CD14-positive monocyte (primary cell): ENCODE measurements at regions not wholly inside any gene's neighbourhood (a gene's known extent, or its start where the extent isn't known, plus 50 kb on each side); places are given as distances from the start of the nearest gene placed in this dataset.
A peak's percentile ranks its signal among the peaks of the same experiment; 100 is the strongest.

Source experiments
- DNase-seq, 3 donors: peaks; one replicate each; pipeline ENCODE4 v3.0.0-alpha.2; 2011 to 2022
- H2AFZ ChIP-seq: 2 replicates; pipeline ENCODE4 v1.6.0; 2012; ENCODE audit warnings: mild to moderate bottlenecking, low read depth, low read length, inconsistent platforms; ENCODE audit not compliant: insufficient read depth, poor library complexity, severe bottlenecking
- H3K27ac ChIP-seq, 2 donors: 1 replicate in 1 of 2; 2 replicates in 1 of 2; pipeline ENCODE4 v1.5.1; 2012 to 2013; ENCODE audit warnings: low read length in 2 of 2, control low read depth in 1 of 2, inconsistent platforms in 1 of 2, low read depth in 1 of 2, mild to moderate bottlenecking in 1 of 2
- H3K27me3 ChIP-seq, 2 donors: one replicate each; pipeline versions ENCODE4 v1.6.0 to v1.6.1; 2011 to 2013; ENCODE audit warnings: low read length in 2 of 2; ENCODE audit not compliant: control insufficient read depth in 2 of 2, insufficient read depth in 2 of 2
- H3K36me3 ChIP-seq, 2 donors: replicated peaks in 1 of 2; 1 replicate in 1 of 2; 2 replicates in 1 of 2; pipeline versions ENCODE4 v1.5.1 to v1.6.1; 2012 to 2013; ENCODE audit warnings: low read length in 2 of 2, control low read depth in 1 of 2, inconsistent platforms in 1 of 2, mild to moderate bottlenecking in 1 of 2; ENCODE audit not compliant: insufficient read depth in 2 of 2, control insufficient read depth in 1 of 2
- H3K4me1 ChIP-seq, 2 donors: 1 replicate in 1 of 2; 2 replicates in 1 of 2; pipeline versions ENCODE4 v1.5.1 to v1.6.1; 2012 to 2013; ENCODE audit warnings: low read length in 2 of 2, control low read depth in 1 of 2, inconsistent platforms in 1 of 2, mild to moderate bottlenecking in 1 of 2, moderate library complexity in 1 of 2; ENCODE audit not compliant: insufficient read depth in 2 of 2, control insufficient read depth in 1 of 2
- H3K4me2 ChIP-seq: replicated peaks from 2 replicates; pipeline ENCODE3; 2012; ENCODE audit warnings: low read length, moderate library complexity, mild to moderate bottlenecking; ENCODE audit not compliant: poor library complexity, severe bottlenecking; ENCODE audit errors: extremely low read depth
- H3K4me3 ChIP-seq, 3 experiments: fragments of 200-600 bp in 1 of 3; sonication (generic) in 1 of 3; replicated peaks in 1 of 3; 1 replicate in 2 of 3; 2 replicates in 1 of 3; pipeline ENCODE4 v1.5.1; 2011 to 2013; ENCODE audit warnings: low read length in 3 of 3, mild to moderate bottlenecking in 3 of 3, control low read depth in 2 of 3, low read depth in 2 of 3, inconsistent platforms in 1 of 3, moderate library complexity in 1 of 3
- H3K79me2 ChIP-seq: 2 replicates; pipeline ENCODE4 v1.6.0; 2012; ENCODE audit warnings: mild to moderate bottlenecking, control low read depth, inconsistent platforms, low read length, moderate library complexity; ENCODE audit not compliant: insufficient read depth
- H3K9ac ChIP-seq: 2 replicates; pipeline ENCODE4 v1.6.0; 2017; ENCODE audit warnings: low read length, mild to moderate bottlenecking; ENCODE audit not compliant: insufficient read depth, poor library complexity, severe bottlenecking
- H3K9me3 ChIP-seq, 2 donors: replicated peaks in 1 of 2; 1 replicate in 1 of 2; 2 replicates in 1 of 2; pipeline versions ENCODE4 v1.5.1 to v1.6.1; 2012 to 2013; ENCODE audit warnings: low read length in 2 of 2, control low read depth in 1 of 2; ENCODE audit not compliant: control insufficient read depth in 1 of 2, insufficient read depth in 1 of 2
- H4K20me1 ChIP-seq: 2 replicates; pipeline ENCODE4 v1.6.0; 2012; ENCODE audit warnings: mild to moderate bottlenecking, low read length, control low read depth, moderate library complexity; ENCODE audit not compliant: insufficient read depth
- H3K27ac Mint-ChIP-seq, 7 donors: one replicate each; pipeline ENCODE4 v1.8.0; 2020; ENCODE audit warnings: mild to moderate bottlenecking in 7 of 7, mixed read lengths in 7 of 7, moderate library complexity in 6 of 7, inconsistent platforms in 2 of 7
- H3K27me3 Mint-ChIP-seq, 3 donors: one replicate each; pipeline ENCODE4 v1.8.0; 2021 to 2022; ENCODE audit warnings: low read depth in 3 of 3, mild to moderate bottlenecking in 3 of 3, mixed read lengths in 3 of 3, moderate library complexity in 3 of 3, inconsistent platforms in 1 of 3
- H3K36me3 Mint-ChIP-seq, 2 donors: one replicate each; pipeline ENCODE4 v1.8.0; 2020; ENCODE audit warnings: mixed read lengths in 2 of 2, inconsistent platforms in 1 of 2, mild to moderate bottlenecking in 1 of 2
- H3K4me1 Mint-ChIP-seq: one replicate; pipeline ENCODE4 v1.8.0; 2020; ENCODE audit warnings: mild to moderate bottlenecking, mixed read lengths
- H3K4me3 Mint-ChIP-seq, 2 donors: one replicate each; pipeline ENCODE4 v1.8.0; 2020; ENCODE audit warnings: mild to moderate bottlenecking in 2 of 2, mixed read lengths in 2 of 2, moderate library complexity in 1 of 2
- H3K9me3 Mint-ChIP-seq, 7 donors: one replicate each; pipeline ENCODE4 v1.8.0; 2020 to 2022; ENCODE audit warnings: mixed read lengths in 7 of 7, mild to moderate bottlenecking in 6 of 7, moderate library complexity in 6 of 7, inconsistent platforms in 2 of 7
- CTCF ChIP-seq: fragments of 200-600 bp; IDR thresholded peaks from one replicate; pipeline ENCODE4 v1.8.0; 2022; ENCODE audit warnings: antibody characterized with exemption, mild to moderate bottlenecking
- WGBS: methylation state at CpG from one replicate; pipeline ENCODE4 v1.1.5; 2013; ENCODE audit warnings: missing lambda C conversion rate; ENCODE audit not compliant: insufficient coverage; 5-methylcytosine and 5-hydroxymethylcytosine counted together
- intact Hi-C, 2 donors: fragments of 100-400 bp; cut with micrococcal nuclease; formaldehyde crosslinking; loops; one replicate each; pipeline versions ENCODE4 v1.15.0 to v1.15.1; 2023

GRCh38 chr6:168892031-168892430 is 361.6 kb downstream of the THBS2 start:
- Histone ChIP-seq H3K4me3 (no peak overlapping the region), H3K9me3 (no peaks in the 10 kb centered on the region), H3K27ac (no peak overlapping the region), H3K4me2 (no peak overlapping the region), H3K27me3 (no peaks in the 10 kb centered on the region), H2AFZ (no peak overlapping the region), H4K20me1 (no peaks in the 10 kb centered on the region), H3K36me3 (no peaks in the 10 kb centered on the region), H3K9ac (no peak overlapping the region), H3K79me2 (no peaks in the 10 kb centered on the region), H3K4me1 (peaks cover 3 to 4% of the 10 kb centered on the region in 2 donors)
- intact Hi-C loops: loop anchor here in 1 of 2 donors (10.0 kb wide), 1 partner anchor 1633 kb away; no protein-coding TSS in a partner anchor
- DNase-seq: no peak
- Mint-ChIP-seq H3K4me3 (no peak overlapping the region), H3K36me3 (no peaks in the 10 kb centered on the region), H3K4me1 (peaks cover 5% of the 10 kb centered on the region), H3K27ac (peak overlapping the region in 2 of 7 donors; percentile 8 to 42), H3K9me3 (peaks cover 0 to 6% (median 2%) of the 10 kb centered on the region in 7 donors), H3K27me3 (peaks cover 2 to 4% (median 3%) of the 10 kb centered on the region in 3 donors)
- no peak for TF ChIP-seq CTCF
- 87% methylated on average over 5 of the region's 5 CpGs for WGBS

- Mint-ChIP-seq H3K27ac (peak overlapping the region in 1 of 7 donors; percentile 27), H3K27me3 (peaks cover 1 to 3% (median 2%) of the 10 kb centered on the region in 3 donors), H3K9me3 (no peaks in the 10 kb centered on the region), H3K4me1 (peaks cover 5% of the 10 kb centered on the region), H3K36me3 (no peaks in the 10 kb centered on the region), H3K4me3 (no peak overlapping the region)
- Histone ChIP-seq H3K36me3 (no peaks in the 10 kb centered on the region), H3K79me2 (no peaks in the 10 kb centered on the region), H3K9me3 (no peaks in the 10 kb centered on the region), H3K4me1 (peaks cover 3 to 4% of the 10 kb centered on the region in 2 donors), H3K9ac (no peak overlapping the region), H2AFZ (no peak overlapping the region), H3K4me3 (no peak overlapping the region), H3K27me3 (no peaks in the 10 kb centered on the region), H3K4me2 (no peak overlapping the region), H3K27ac (no peak overlapping the region), H4K20me1 (no peaks in the 10 kb centered on the region)
- WGBS: 64% methylated on average over 3 of the region's 3 CpGs
- TF ChIP-seq CTCF: no peak
- DNase-seq: no peak
- intact Hi-C loops: loop anchor here in 1 of 2 donors (10.0 kb wide), 1 partner anchor 1634 kb away; no protein-coding TSS in a partner anchor
Measured at GRCh38 chr6:168890981-168891365, 362.7 kb downstream of the THBS2 start.
